ENCODE measurements at regions not wholly inside any gene's neighbourhood (a gene's known extent, or its start where the extent isn't known, plus 50 kb on each side); places are given as distances from the start of the nearest gene placed in this dataset.

DNA sequence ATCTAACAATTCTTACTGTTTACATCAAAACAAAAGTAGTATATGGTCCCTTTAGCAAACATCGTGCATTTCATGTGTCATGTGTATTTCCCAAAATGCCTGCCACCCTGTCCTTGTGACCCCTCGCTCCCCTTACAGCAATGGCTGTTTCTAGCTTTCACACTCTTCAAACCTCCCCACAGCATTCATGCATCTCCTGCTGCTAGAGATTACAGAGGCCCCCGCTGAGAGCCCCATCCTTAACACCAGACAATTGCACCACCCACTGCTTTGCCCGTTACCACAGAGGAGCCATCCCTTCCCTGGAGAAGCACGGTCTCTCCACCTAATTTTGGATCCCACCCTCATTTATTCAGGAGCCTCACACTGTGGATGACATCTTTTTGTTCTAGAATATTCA, 149.7 kb upstream of the IRX4 start:
- peaks cover 14% of the 10 kb centered on the region for H3K9me3 ChIP-seq (replicated peaks)
- no peak for DNase-seq
- no peak overlapping the region for H3K27ac ChIP-seq (replicated peaks)
- H3K4me3 ChIP-seq, result no peak overlapping the region
- TF ChIP-seq, protein P1, sequence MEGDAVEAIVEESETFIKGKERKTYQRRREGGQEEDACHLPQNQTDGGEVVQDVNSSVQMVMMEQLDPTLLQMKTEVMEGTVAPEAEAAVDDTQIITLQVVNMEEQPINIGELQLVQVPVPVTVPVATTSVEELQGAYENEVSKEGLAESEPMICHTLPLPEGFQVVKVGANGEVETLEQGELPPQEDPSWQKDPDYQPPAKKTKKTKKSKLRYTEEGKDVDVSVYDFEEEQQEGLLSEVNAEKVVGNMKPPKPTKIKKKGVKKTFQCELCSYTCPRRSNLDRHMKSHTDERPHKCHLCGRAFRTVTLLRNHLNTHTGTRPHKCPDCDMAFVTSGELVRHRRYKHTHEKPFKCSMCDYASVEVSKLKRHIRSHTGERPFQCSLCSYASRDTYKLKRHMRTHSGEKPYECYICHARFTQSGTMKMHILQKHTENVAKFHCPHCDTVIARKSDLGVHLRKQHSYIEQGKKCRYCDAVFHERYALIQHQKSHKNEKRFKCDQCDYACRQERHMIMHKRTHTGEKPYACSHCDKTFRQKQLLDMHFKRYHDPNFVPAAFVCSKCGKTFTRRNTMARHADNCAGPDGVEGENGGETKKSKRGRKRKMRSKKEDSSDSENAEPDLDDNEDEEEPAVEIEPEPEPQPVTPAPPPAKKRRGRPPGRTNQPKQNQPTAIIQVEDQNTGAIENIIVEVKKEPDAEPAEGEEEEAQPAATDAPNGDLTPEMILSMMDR (IDR thresholded peaks at IDR 0.05; ENCODE audit: borderline replicate concordance), result no peak
- no peaks in the 10 kb centered on the region for H3K27me3 ChIP-seq (ENCODE audit: low read depth)
- H3K36me3 ChIP-seq, result no peaks in the 10 kb centered on the region
- intact Hi-C loops (cut with micrococcal nuclease), result no loop called here
- no peaks in the 10 kb centered on the region for H3K4me1 ChIP-seq

DNA sequence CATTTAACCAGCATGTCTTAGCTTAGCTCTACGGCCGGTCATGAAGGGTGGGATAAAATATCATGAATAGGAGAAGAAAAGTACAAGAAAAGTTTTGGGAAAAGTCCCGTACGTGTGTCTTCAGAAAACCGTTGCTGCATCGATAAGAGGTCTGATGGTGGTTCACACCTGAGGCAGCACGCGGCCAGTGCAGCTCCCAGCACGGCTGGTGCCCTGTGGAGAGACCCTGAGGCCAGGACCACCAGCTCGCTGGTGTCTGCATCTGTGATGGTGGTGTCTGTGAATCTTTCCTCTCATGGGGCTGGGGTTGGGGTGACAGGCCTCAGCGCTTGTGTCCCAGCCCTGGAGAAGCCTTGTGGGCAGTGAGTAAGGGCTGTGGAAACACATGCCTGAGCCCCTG, 148.9 kb upstream of the IRX4 start:
- Histone ChIP-seq H3K36me3 (no peaks in the 10 kb centered on the region), H3K4me3 (no peak overlapping the region), H3K9me3 (replicated peaks) (peaks cover 14% of the 10 kb centered on the region), H3K27ac (replicated peaks) (no peak overlapping the region), H3K4me1 (no peaks in the 10 kb centered on the region), H3K27me3 (ENCODE audit: low read depth) (no peaks in the 10 kb centered on the region)
- DNase-seq, result no peak
- TF ChIP-seq, protein P1 (IDR thresholded peaks at IDR 0.05; ENCODE audit: borderline replicate concordance), result no peak
- intact Hi-C loops (cut with micrococcal nuclease), result no loop called here

DNA sequence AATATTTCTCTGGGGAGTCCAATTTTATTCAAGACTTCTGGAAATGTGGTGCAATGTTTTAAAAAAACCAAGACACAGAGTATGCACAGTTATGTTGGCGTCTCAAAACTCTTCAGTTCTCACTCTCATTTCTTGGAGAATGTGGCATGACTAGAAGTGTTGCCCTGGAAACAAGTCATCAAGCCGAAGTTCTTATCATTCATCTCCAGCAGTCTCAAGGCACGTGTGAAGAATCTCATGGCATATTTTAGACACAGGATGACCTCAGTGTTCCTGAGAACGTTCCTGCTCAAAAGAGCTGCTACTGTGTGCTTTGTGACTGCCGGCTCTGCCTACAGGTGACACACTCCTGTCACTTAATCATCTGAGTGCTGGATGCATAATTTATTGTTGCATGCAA, 147.4 kb upstream of the IRX4 start:
- no peaks in the 10 kb centered on the region for H3K27me3 ChIP-seq (ENCODE audit: low read depth)
- H3K9me3 ChIP-seq (replicated peaks), result peaks cover 14% of the 10 kb centered on the region
- intact Hi-C loops (cut with micrococcal nuclease), result no loop called here
- TF ChIP-seq, protein P1 (IDR thresholded peaks at IDR 0.05; ENCODE audit: borderline replicate concordance), result no peak
- no peak overlapping the region for H3K4me3 ChIP-seq
- no peak overlapping the region for H3K27ac ChIP-seq (replicated peaks)
- H3K4me1 ChIP-seq, result no peaks in the 10 kb centered on the region
- DNase-seq, result no peak
- H3K36me3 ChIP-seq, result no peaks in the 10 kb centered on the region

DNA sequence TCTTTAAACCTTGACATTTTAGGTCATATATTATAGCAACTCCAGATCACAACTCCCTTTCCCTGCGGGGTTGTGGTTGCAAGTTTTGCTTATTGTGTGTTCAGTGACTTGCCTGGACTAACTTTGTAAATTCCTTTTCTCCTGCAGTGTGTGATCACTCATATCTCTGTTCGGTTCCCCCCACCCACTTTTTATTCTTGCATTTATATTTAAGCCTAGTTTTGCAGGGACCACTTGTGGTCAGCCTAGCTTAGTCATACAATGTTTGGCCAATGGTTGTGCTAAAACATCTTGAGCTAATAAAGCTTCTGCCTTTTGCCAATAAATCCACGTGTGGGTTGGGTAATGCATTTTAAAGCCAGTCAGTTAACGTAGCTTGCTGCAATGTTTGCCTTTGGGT, 146.5 kb upstream of the IRX4 start:
- no peak for DNase-seq
- Histone ChIP-seq H3K36me3 (no peaks in the 10 kb centered on the region), H3K27ac (replicated peaks) (no peak overlapping the region), H3K27me3 (ENCODE audit: low read depth) (no peaks in the 10 kb centered on the region), H3K9me3 (replicated peaks) (peaks cover 14% of the 10 kb centered on the region), H3K4me3 (no peak overlapping the region), H3K4me1 (no peaks in the 10 kb centered on the region)
- TF ChIP-seq, protein P1 (IDR thresholded peaks at IDR 0.05; ENCODE audit: borderline replicate concordance), result no peak
- intact Hi-C loops (cut with micrococcal nuclease), result no loop called here

DNA sequence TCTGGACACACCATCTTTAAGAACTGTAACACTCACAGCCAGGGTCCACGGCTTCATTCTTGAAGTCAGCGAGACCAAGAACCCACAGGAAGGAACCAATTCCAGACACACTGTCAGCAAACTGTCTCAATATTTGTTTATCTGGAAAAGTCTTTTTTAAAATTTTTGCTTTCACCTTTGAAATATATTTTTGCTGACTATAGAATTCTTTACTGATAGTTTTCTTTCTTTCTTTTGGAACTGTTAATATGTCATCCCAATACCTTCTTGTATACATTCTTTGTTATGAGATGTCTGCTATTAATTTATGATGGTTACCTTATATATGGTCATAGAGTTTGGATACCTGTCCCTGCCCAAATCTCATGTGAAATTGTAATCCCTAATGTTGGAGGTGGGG, 145.1 kb upstream of the IRX4 start:
- Histone ChIP-seq H3K4me3 (no peak overlapping the region), H3K4me1 (no peaks in the 10 kb centered on the region), H3K27ac (replicated peaks) (no peak overlapping the region), H3K36me3 (no peaks in the 10 kb centered on the region), H3K27me3 (ENCODE audit: low read depth) (no peaks in the 10 kb centered on the region), H3K9me3 (replicated peaks) (peaks cover 6% of the 10 kb centered on the region)
- TF ChIP-seq, protein P1 (IDR thresholded peaks at IDR 0.05; ENCODE audit: borderline replicate concordance), result no peak
- no peak for DNase-seq
- intact Hi-C loops (cut with micrococcal nuclease), result no loop called here

All from left ventricle myocardium inferior (tissue), 1 donor.